ENCODE measurements at regions not wholly inside any gene's neighbourhood (a gene's known extent, or its start where the extent isn't known, plus 50 kb on each side); places are given as distances from the start of the nearest gene placed in this dataset.
"Not testable (repeated sequence)": the region's sequence is repeated elsewhere in the genome, so short reads cannot be mapped to it uniquely, and the experiment has no call there.

DNA sequence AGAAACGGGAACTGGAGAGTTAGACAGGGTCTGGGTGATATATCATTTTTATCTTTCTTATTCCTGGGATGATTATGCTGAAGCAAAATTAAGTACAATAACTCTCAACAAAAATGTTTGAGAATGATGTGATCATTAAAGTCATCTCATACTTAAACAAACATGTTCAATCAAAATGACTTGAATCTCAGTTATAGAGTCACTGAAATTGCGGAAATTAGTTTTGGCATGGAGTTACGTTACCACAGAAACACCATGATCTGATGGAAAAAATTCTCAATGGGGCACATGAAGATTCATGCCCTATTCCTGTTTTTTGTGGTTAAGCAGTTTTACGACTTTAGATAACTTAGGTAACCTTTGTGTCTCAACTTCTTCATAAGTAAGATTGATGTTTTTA is 757.7 kb downstream of the EPHA4 start:
- Histone ChIP-seq H3K4me3 (no peak overlapping the region), H3K27me3 (no peaks in the 10 kb centered on the region), H3K36me3 (no peaks in the 10 kb centered on the region), H3K4me1 (ENCODE audit: insufficient read depth) (no peaks in the 10 kb centered on the region), H3K9me3 (no peaks in the 10 kb centered on the region), H3K27ac (no peak overlapping the region)
- TF ChIP-seq EP300 (IDR thresholded peaks at IDR 0.05) (no peak), POLR2A (IDR thresholded peaks at IDR 0.05) (no peak)
- TF ChIP-seq, protein P1, sequence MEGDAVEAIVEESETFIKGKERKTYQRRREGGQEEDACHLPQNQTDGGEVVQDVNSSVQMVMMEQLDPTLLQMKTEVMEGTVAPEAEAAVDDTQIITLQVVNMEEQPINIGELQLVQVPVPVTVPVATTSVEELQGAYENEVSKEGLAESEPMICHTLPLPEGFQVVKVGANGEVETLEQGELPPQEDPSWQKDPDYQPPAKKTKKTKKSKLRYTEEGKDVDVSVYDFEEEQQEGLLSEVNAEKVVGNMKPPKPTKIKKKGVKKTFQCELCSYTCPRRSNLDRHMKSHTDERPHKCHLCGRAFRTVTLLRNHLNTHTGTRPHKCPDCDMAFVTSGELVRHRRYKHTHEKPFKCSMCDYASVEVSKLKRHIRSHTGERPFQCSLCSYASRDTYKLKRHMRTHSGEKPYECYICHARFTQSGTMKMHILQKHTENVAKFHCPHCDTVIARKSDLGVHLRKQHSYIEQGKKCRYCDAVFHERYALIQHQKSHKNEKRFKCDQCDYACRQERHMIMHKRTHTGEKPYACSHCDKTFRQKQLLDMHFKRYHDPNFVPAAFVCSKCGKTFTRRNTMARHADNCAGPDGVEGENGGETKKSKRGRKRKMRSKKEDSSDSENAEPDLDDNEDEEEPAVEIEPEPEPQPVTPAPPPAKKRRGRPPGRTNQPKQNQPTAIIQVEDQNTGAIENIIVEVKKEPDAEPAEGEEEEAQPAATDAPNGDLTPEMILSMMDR (IDR thresholded peaks at IDR 0.05) = no peak
- WGBS, 3 donors = 63 to 80% (median 69%) methylated on average over 4 of the region's 4 CpGs
- DNase-seq = no peak
- intact Hi-C loops (cut with DNase I) = no loop called here

DNA sequence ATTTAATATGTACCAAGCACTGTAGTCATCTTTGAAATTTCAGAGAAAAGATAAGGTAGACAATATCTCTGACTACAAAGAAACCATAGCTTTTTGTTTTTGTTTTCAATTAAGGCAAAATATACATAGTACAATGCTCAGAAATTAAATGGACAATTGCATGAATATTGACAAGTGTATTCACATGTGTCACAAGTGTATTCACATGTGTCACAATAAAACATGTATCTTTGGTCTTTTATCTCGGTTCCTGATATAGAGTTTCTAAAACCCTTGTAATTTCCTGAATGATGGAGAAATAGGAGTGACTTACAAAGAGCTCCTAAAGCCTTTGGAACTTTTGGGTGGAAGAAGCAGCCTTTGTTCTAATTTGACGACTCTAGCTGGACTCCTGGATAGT is 756.4 kb downstream of the EPHA4 start:
- DNase-seq = no peak
- 92 to 95% (median 93%) methylated on average over 2 of the region's 2 CpGs for WGBS, 3 donors
- TF ChIP-seq POLR2A (IDR thresholded peaks at IDR 0.05) = no peak
- no peak for TF ChIP-seq EP300 (IDR thresholded peaks at IDR 0.05)

DNA sequence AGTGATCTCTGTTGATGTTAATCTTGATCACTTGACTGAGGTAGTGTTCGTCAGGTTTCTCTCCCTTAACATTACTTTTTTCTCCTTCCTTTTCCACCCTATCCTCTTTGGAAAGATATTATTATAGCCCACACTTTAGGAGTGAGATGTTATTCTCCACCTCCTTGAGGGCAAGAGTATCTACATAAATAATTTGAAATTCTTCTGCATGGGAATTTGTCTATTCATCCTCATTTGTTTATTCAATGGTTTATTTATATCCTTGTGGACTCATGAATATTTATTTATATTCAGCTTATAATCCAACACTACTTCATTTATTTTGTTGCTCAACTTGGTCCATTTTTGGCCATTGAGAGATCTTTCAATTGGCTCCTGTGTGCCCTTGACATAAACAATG is 750.4 kb downstream of the EPHA4 start:
- intact Hi-C loops (cut with DNase I) = no loop called here
- no peak for DNase-seq
- Histone ChIP-seq H3K9me3 (no peaks in the 10 kb centered on the region), H3K4me3 (no peak overlapping the region), H3K36me3 (no peaks in the 10 kb centered on the region), H3K27ac (no peak overlapping the region), H3K4me1 (ENCODE audit: insufficient read depth) (no peaks in the 10 kb centered on the region), H3K27me3 (no peaks in the 10 kb centered on the region)
- WGBS, 3 donors = 88 to 96% (median 90%) methylated on average over 1 of the region's 1 CpG
- no peak for TF ChIP-seq EP300 (IDR thresholded peaks at IDR 0.05)
- TF ChIP-seq, protein P1 (IDR thresholded peaks at IDR 0.05) = no peak
- TF ChIP-seq POLR2A (IDR thresholded peaks at IDR 0.05) = no peak

More for the DNA sequence above, 756.4 kb downstream of the EPHA4 start:
- Histone ChIP-seq H3K4me3 (no peak overlapping the region), H3K9me3 (no peaks in the 10 kb centered on the region), H3K27me3 (no peaks in the 10 kb centered on the region), H3K36me3 (no peaks in the 10 kb centered on the region), H3K4me1 (ENCODE audit: insufficient read depth) (no peaks in the 10 kb centered on the region), H3K27ac (no peak overlapping the region)
- intact Hi-C loops (cut with DNase I) = no loop called here

GRCh38 chr2:220823590-220823989 is 748.5 kb downstream of the EPHA4 start:
- H3K27me3 ChIP-seq; DNase-seq; intact Hi-C loops (cut with DNase I); H3K27ac ChIP-seq; H3K4me1 ChIP-seq (ENCODE audit: insufficient read depth); H3K36me3 ChIP-seq; H3K9me3 ChIP-seq; H3K4me3 ChIP-seq: not testable (repeated sequence)

- Histone ChIP-seq H3K4me3 (no peak overlapping the region), H3K9me3 (no peaks in the 10 kb centered on the region), H3K36me3 (no peaks in the 10 kb centered on the region), H3K27me3 (no peaks in the 10 kb centered on the region), H3K27ac (no peak overlapping the region), H3K4me1 (ENCODE audit: insufficient read depth) (no peaks in the 10 kb centered on the region)
- TF ChIP-seq, protein P1 (IDR thresholded peaks at IDR 0.05) = no peak
- TF ChIP-seq POLR2A (IDR thresholded peaks at IDR 0.05) = no peak
- TF ChIP-seq EP300 (IDR thresholded peaks at IDR 0.05) = no peak
- 33 to 55% (median 38%) methylated on average over 1 of the region's 1 CpG for WGBS, 3 donors
- no peak for DNase-seq
- intact Hi-C loops (cut with DNase I) = no loop called here
Observed at GRCh38 chr2:220833446-220833845, 738.7 kb downstream of the EPHA4 start.

DNA sequence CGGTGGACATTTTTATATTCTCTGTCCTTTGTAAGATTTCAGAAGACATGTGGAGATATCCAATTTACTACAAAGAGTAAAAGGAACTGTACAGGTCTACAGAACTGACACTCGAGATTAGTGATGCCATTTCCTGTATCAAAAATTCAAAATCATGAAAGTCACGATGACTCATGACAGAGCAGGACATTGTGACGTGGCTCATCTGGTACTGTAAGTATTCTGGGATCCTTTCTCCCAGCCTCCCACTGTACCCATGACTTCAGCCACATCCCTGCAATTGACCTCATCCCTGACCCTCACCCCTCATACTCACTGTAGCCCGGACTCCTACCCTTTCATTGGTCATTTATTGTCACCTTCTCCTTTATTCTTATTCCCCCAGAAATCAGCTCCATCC is 736.5 kb downstream of the EPHA4 start:
- H3K9me3 ChIP-seq = no peaks in the 10 kb centered on the region

More for the DNA sequence above, 736.5 kb downstream of the EPHA4 start:
- H3K27me3 ChIP-seq = no peaks in the 10 kb centered on the region
- no peaks in the 10 kb centered on the region for H3K36me3 ChIP-seq
- intact Hi-C loops (cut with DNase I) = no loop called here
- TF ChIP-seq, protein P1 (IDR thresholded peaks at IDR 0.05) = no peak
- TF ChIP-seq EP300 (IDR thresholded peaks at IDR 0.05) (no peak), POLR2A (IDR thresholded peaks at IDR 0.05) (no peak)
- DNase-seq = no peak
- 77 to 84% (median 80%) methylated on average over 5 of the region's 5 CpGs for WGBS, 3 donors
- no peak overlapping the region for H3K27ac ChIP-seq
- H3K4me3 ChIP-seq = no peak overlapping the region
- no peaks in the 10 kb centered on the region for H3K4me1 ChIP-seq (ENCODE audit: insufficient read depth)
